ENCODE measurements at regions not wholly inside any gene's neighbourhood (a gene's known extent, or its start where the extent isn't known, plus 50 kb on each side); places are given as distances from the start of the nearest gene placed in this dataset.

DNA sequence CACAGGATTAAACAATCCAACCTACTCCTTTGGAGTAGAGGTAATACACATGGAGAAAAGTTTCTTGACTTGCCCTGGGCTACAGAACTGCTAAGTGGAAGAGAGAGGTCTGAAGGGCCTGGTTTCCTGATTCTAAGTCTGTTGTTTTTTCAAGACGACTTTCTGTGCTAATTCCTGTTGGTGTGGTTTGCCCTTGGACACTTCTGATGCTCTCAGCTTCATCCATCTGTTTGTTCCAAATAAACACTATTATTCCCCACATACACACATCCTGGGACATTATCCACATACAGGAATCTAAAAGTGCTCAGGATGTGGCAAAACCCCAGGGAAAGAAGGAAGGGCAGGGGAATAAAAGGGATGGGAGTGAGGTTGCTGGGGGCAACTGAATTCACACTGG, 393.5 kb upstream of the TBL1XR1 start:
- Mint-ChIP-seq H3K36me3 (peaks cover 2% of the 10 kb centered on the region), H3K27ac (peak overlapping the region; percentile 12)
- DNase-seq = no peak

DNA sequence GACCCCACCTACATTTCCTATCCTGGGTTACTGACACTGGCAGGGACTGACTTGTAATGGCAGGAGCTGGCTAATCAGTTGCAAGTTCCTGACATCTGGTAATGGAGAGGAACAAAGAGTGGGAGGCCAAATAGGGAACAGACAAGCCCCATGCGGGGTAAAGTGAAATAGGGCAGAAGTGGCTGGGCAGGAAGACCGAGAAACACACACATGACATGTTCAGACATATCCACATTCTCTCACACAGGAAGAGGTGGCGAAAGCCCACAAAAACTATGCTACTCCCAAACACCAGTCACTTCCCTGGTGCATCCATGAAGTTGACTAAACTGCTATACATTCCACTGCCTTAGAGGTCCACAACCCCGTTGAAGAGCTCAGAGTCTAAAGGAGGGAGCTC, 394.1 kb upstream of the TBL1XR1 start:
- no peak for DNase-seq

More for the DNA sequence above, 393.5 kb upstream of the TBL1XR1 start:
- Mint-ChIP-seq H3K4me3 (no peak overlapping the region), H3K9me3 (peaks cover 1% of the 10 kb centered on the region), H3K4me1 (peaks cover 39% of the 10 kb centered on the region), H3K27me3 (no peaks in the 10 kb centered on the region)

GRCh38 chr3:177594096-177594495, 396.8 kb upstream of the TBL1XR1 start:
- Mint-ChIP-seq H3K27ac (no peak overlapping the region), H3K27me3 (no peaks in the 10 kb centered on the region), H3K4me3 (no peak overlapping the region), H3K36me3 (peaks cover 3% of the 10 kb centered on the region), H3K4me1 (peaks cover 66% of the 10 kb centered on the region), H3K9me3 (peaks cover 2% of the 10 kb centered on the region)
- DNase-seq = no peak

More for the DNA sequence above, 394.1 kb upstream of the TBL1XR1 start:
- H3K27me3 Mint-ChIP-seq = no peaks in the 10 kb centered on the region
- peaks cover 2% of the 10 kb centered on the region for H3K36me3 Mint-ChIP-seq
- H3K9me3 Mint-ChIP-seq = peaks cover 1% of the 10 kb centered on the region
- no peak overlapping the region for H3K4me3 Mint-ChIP-seq
- H3K4me1 Mint-ChIP-seq = peaks cover 44% of the 10 kb centered on the region
- H3K27ac Mint-ChIP-seq = no peak overlapping the region

GRCh38 chr3:177595530-177596188, 398.4 kb upstream of the TBL1XR1 start:
- H3K27me3 Mint-ChIP-seq = no peaks in the 10 kb centered on the region
- peaks cover 3% of the 10 kb centered on the region for H3K36me3 Mint-ChIP-seq
- H3K4me3 Mint-ChIP-seq = no peak overlapping the region
- no peak overlapping the region for H3K27ac Mint-ChIP-seq
- no peak for DNase-seq
- peaks cover 66% of the 10 kb centered on the region for H3K4me1 Mint-ChIP-seq
- H3K9me3 Mint-ChIP-seq = peaks cover 4% of the 10 kb centered on the region

DNA sequence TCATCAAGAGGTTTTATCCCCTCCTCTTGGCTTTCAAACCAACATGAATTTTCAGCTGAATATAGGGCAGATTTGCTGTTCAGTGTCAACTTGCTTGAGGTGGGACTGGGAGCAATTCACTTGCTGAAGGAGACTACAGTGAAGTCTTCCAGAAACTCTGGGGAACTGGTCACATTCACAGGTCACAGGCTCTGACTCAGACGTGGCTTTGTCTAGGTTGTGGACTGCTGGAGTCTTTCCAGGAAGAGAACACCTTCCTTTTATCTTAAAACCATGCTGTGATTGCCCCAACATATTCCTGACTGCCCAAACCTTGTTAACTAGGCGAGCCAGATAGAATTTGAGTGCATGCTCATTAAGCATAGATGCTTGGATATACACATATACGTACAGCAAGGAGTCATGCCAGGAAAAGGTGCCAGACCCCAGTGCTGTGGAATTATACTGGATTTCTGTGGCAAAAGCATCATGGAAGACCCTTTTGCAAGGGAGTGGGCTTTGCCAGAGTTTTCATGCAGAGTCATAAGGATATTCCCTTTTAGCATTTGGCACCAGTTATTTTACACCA, 399.1 kb upstream of the TBL1XR1 start:
- Mint-ChIP-seq H3K9me3 (peaks cover 4% of the 10 kb centered on the region), H3K4me3 (no peak overlapping the region), H3K27ac (no peak overlapping the region), H3K36me3 (peaks cover 3% of the 10 kb centered on the region), H3K4me1 (peaks cover 66% of the 10 kb centered on the region), H3K27me3 (no peaks in the 10 kb centered on the region)
- no peak for DNase-seq

DNA sequence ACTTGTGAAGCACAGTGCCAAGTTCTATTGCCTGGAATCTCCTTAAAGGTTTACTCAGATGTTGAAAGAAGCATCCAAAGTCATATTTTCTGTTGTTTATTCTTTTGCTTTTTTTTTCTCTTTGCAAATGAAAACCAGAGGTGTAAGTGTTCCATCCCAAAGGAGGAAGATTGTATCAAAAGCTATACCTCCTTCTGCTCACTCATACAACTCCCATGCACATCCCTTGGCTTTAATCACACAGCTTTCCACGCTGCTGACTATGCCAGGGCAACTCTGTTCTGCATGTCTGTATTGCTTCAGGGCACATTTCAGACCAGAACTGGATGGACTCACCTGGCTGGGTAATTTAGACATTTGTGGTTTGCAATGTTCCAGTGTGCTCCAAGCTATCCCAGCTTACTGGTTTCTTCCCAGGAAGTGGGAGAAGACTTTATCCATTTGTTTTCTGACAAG, 399.6 kb upstream of the TBL1XR1 start:
- H3K4me3 Mint-ChIP-seq = no peak overlapping the region
- DNase-seq = no peak
- peak overlapping the region; percentile 96 for H3K27ac Mint-ChIP-seq
- H3K9me3 Mint-ChIP-seq = peaks cover 4% of the 10 kb centered on the region
- H3K36me3 Mint-ChIP-seq = peaks cover 3% of the 10 kb centered on the region
- H3K4me1 Mint-ChIP-seq = peaks cover 63% of the 10 kb centered on the region
- no peaks in the 10 kb centered on the region for H3K27me3 Mint-ChIP-seq

DNA sequence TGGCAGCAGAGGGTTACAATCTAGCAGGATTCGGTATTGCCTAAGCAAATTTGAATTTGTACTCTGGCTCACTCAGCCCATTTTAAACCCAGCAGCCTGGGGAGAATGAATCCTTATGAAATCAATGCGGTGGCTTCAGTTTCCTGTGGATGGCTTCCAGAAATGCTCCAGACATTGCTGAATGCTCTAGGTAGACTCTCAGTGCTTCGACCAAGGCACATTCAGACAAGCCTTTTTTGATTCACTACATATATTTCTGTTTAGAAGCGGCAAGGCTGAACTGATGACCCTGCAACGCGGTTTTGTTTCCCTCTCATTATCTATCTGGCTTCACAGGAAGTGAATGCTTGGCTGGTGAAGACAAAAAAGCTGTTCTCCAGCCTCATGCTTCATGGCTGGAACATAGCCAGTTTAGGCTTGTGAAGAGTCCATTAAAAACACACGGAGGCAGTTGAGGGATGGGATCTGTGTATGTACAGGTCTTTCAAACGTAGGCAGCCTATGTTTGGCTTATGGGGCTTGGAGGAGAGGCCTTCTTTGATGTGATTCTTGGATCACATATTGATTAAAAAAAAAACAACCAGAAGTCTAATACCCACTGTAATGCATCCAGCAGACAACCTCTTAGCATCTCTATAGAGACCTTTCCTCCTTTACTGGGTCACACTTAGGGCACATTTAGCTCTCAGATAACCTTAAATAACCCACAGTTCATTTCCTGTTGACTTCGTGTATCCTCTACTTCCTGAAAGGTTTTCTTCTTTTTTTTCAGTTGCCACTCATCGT, 400.2 kb upstream of the TBL1XR1 start:
- H3K27me3 Mint-ChIP-seq = no peaks in the 10 kb centered on the region
- peak; percentile 16 for DNase-seq
- H3K4me3 Mint-ChIP-seq = peak overlapping the region; percentile 67
- peak overlapping the region; percentile 96 for H3K27ac Mint-ChIP-seq
- H3K4me1 Mint-ChIP-seq = peaks cover 63% of the 10 kb centered on the region
- peaks cover 4% of the 10 kb centered on the region for H3K9me3 Mint-ChIP-seq
- peaks cover 6% of the 10 kb centered on the region for H3K36me3 Mint-ChIP-seq

DNA sequence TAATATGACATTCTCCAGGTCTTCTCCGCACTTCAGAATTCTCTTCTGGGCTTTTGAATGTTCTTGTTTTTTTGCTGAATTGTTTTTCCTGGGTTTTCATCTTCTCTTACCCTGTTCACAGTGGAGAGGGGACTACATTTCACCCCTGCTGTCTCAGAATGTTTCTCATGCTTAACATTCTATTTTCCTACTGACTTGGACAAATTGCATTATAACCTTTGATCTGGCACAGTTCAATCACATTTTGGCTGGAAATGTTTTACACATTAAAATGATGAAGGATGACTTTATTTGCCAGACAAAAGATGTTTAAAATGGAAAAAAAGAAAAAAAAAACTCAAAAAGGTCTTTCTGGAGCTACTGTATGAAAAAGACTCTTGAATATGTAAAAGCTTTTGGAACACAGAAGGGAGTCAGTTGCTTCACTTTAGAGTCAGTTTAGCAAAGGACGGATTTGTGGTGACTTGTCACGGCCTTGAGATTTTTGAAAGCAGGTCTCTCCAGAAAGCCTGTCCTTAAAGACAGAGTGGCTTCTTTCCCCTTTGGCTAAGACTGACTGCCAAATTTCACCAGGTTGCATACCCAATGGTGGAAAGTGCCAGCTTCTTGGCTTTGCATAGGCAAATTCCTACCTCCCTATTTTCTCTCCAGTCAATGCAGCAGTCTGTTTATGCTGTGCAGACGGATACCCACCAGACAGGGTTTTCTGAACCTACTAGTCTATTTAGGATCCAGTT, 401.0 kb upstream of the TBL1XR1 start:
- DNase-seq = no peak
- Mint-ChIP-seq H3K27ac (peak overlapping the region; percentile 96), H3K9me3 (peaks cover 4% of the 10 kb centered on the region), H3K36me3 (peaks cover 7% of the 10 kb centered on the region), H3K27me3 (no peaks in the 10 kb centered on the region), H3K4me1 (peaks cover 68% of the 10 kb centered on the region), H3K4me3 (peak overlapping the region; percentile 67)

- H3K27ac Mint-ChIP-seq = no peak overlapping the region
- H3K36me3 Mint-ChIP-seq = peaks cover 7% of the 10 kb centered on the region
- H3K27me3 Mint-ChIP-seq = no peaks in the 10 kb centered on the region
- no peak for DNase-seq
- H3K4me3 Mint-ChIP-seq = no peak overlapping the region
- H3K4me1 Mint-ChIP-seq = peaks cover 71% of the 10 kb centered on the region
- peaks cover 4% of the 10 kb centered on the region for H3K9me3 Mint-ChIP-seq
These were observed 402.0 kb upstream of the TBL1XR1 start for GRCh38 chr3:177599326-177599725.

DNA sequence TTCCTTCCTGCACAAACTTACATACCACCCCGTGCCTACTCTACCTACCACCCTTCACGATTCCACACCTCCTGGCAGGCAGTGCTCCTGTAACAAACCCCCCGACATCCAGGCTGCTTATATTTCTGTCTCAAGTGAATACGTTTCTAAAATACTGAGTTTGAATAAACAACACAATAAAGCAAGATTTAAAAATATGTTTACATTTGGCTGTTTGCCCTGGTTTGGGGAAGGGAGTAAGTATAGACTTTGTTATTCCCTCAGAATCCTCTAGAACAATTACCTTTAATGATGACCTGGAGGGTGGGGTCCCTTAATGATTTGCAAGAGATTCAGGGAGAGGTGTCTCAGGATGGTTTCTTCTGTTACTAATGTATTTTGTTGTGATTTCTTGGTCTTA, 402.6 kb upstream of the TBL1XR1 start:
- Mint-ChIP-seq H3K27me3 (no peaks in the 10 kb centered on the region), H3K4me3 (no peak overlapping the region), H3K4me1 (peaks cover 68% of the 10 kb centered on the region), H3K27ac (no peak overlapping the region), H3K9me3 (peaks cover 5% of the 10 kb centered on the region), H3K36me3 (peaks cover 7% of the 10 kb centered on the region)
- DNase-seq = no peak

DNA sequence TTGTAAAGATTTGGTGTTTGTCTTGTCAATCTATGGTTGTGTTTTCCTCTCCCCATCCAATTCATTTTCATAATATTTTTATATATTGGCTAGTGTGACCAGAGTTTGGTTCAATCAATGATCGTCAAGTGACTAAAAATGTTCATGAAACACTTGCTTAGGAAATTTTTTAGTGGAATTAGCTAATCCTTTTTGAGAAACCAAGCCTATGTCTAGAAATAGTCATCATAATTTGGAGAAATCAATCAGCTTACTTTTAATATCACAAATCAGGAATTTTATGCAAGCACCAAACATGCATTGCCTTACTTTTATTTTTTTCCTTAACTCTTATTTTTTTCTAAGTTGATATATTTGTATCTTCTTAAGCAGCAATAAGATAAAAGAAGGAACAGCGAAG, 403.1 kb upstream of the TBL1XR1 start:
- H3K27ac Mint-ChIP-seq = no peak overlapping the region

GRCh38 chr3:177601152-177601551, 403.9 kb upstream of the TBL1XR1 start:
- H3K27me3 Mint-ChIP-seq = no peaks in the 10 kb centered on the region
- DNase-seq = no peak
- H3K9me3 Mint-ChIP-seq = peaks cover 10% of the 10 kb centered on the region
- no peak overlapping the region for H3K4me3 Mint-ChIP-seq
- no peak overlapping the region for H3K27ac Mint-ChIP-seq
- peaks cover 60% of the 10 kb centered on the region for H3K4me1 Mint-ChIP-seq
- peaks cover 7% of the 10 kb centered on the region for H3K36me3 Mint-ChIP-seq

More for the DNA sequence above, 403.1 kb upstream of the TBL1XR1 start:
- Mint-ChIP-seq H3K4me3 (no peak overlapping the region), H3K9me3 (peaks cover 7% of the 10 kb centered on the region), H3K36me3 (peaks cover 7% of the 10 kb centered on the region), H3K27me3 (no peaks in the 10 kb centered on the region), H3K4me1 (peaks cover 67% of the 10 kb centered on the region)
- no peak for DNase-seq

- Mint-ChIP-seq H3K27me3 (no peaks in the 10 kb centered on the region), H3K36me3 (peaks cover 7% of the 10 kb centered on the region), H3K4me1 (peaks cover 52% of the 10 kb centered on the region), H3K9me3 (peaks cover 10% of the 10 kb centered on the region), H3K4me3 (no peak overlapping the region), H3K27ac (no peak overlapping the region)
- no peak for DNase-seq
These were observed 405.4 kb upstream of the TBL1XR1 start for GRCh38 chr3:177602601-177603147.

- Mint-ChIP-seq H3K27me3 (no peaks in the 10 kb centered on the region), H3K4me1 (peaks cover 47% of the 10 kb centered on the region), H3K27ac (peak overlapping the region; percentile 28), H3K9me3 (peaks cover 10% of the 10 kb centered on the region), H3K4me3 (no peak overlapping the region), H3K36me3 (peaks cover 7% of the 10 kb centered on the region)
- DNase-seq = no peak
These were observed 405.9 kb upstream of the TBL1XR1 start for GRCh38 chr3:177603148-177603603.
